Vagina (tissue), 2 donors: ENCODE measurements at regions not wholly inside any gene's neighbourhood (a gene's known extent, or its start where the extent isn't known, plus 50 kb on each side); places are given as distances from the start of the nearest gene placed in this dataset.

ENCODE experiments used
- DNase-seq, 2 donors: peaks; one replicate each; pipeline ENCODE4 v3.0.0-alpha.2; 2017; ENCODE audit errors: extremely low spot score in 2 of 2
- H3K27ac ChIP-seq: fragments of 200-600 bp; sonication (generic); one replicate; pipeline ENCODE4 v1.5.1; 2019
- H3K27me3 ChIP-seq: fragments of 200-600 bp; sonication (generic); one replicate; pipeline ENCODE4 v1.5.1; 2019
- H3K36me3 ChIP-seq, 2 donors: fragments of 200-600 bp; sonication (generic); one replicate each; pipeline ENCODE4 v1.5.1; 2017 to 2019
- H3K4me1 ChIP-seq: fragments of 200-600 bp; sonication (generic); one replicate; pipeline ENCODE4 v1.5.1; 2019
- H3K4me3 ChIP-seq, 2 donors: fragments of 200-600 bp; sonication (generic); 1 replicate in 1 of 2; 2 replicates in 1 of 2; pipeline ENCODE4 v1.5.1; 2016 to 2019
- H3K9me3 ChIP-seq: fragments of 200-600 bp; sonication (generic); one replicate; pipeline ENCODE4 v1.5.1; 2019
- CTCF ChIP-seq, 3 experiments: fragments of 450-650 bp in 2 of 3; fragments of 200-600 bp in 1 of 3; sonication (generic) in 1 of 3; IDR thresholded peaks; one replicate each; pipeline ENCODE4 v1.5.1; 2017 to 2019; ENCODE audit warnings: antibody characterized with exemption in 3 of 3, mild to moderate bottlenecking in 2 of 3, moderate library complexity in 2 of 3
- POLR2A ChIP-seq, 2 donors: fragments of 450-650 bp; IDR thresholded peaks; one replicate each; pipeline ENCODE4 v1.6.1; 2017; ENCODE audit warnings: antibody characterized with exemption in 2 of 2, mild to moderate bottlenecking in 2 of 2, moderate library complexity in 2 of 2
- POLR2AphosphoS5 ChIP-seq, 2 donors: sonication (generic); formaldehyde crosslinking; IDR thresholded peaks; one replicate each; pipeline ENCODE4 v1.9.0; 2017; ENCODE audit warnings: antibody characterized with exemption in 2 of 2, mild to moderate bottlenecking in 2 of 2, low read depth in 1 of 2; ENCODE audit not compliant: insufficient read depth in 1 of 2
- intact Hi-C: fragments of 100-400 bp; cut with DNase I; formaldehyde crosslinking; loops from one replicate; pipeline ENCODE4 v1.15.1; 2023

DNA sequence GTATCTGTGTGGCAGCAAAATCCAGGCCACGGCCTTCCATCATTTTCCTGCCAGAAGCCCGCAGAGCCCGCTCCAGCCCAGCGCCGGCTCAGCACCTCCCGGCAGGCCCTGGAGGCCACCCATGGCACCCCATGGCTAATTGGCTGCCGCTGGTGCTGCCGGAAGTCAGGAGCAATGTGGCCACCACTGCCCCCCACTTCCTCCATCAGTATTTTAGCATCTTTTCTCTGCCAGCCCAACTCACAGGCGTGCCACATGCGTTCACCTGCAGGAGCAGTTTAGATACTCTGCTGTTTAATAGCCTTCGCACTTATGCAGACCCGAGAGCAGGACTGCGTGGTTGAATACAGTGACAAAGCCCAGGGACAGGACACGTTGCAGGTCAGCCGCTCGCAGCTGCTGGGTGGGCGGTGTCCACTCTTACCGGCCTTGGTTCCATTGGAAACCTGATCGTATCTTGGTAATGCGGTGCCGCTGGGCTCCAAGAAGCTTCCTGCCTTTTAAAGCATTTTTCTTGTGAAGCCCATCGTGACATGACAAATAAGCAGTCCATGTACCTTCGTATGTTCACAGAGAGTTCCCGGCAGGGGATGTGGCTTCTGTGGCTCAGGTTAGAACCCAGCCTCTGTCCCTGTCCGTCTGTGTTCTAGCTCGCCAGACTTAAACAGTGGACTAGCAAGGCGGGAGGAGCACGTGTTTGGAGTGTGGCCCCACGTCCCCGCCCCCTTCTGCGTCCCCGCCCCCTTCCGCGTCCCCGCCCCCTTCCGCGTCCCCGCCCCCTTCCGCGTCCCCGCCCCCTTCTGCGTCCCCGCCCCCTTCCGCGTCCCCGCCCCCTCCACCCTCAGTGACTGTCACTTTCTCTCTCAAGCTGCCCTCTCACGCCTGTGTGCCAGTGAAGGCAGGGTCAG is 162.0 kb upstream of the SOX1 start:
- H3K4me1 ChIP-seq = no peaks in the 10 kb centered on the region
- no peak overlapping the region for H3K27ac ChIP-seq
- H3K36me3 ChIP-seq = no peaks in the 10 kb centered on the region
- DNase-seq = peak; percentile 56 to 93
- H3K27me3 ChIP-seq = no peaks in the 10 kb centered on the region
- no peaks in the 10 kb centered on the region for H3K9me3 ChIP-seq
- TF ChIP-seq CTCF (IDR thresholded peaks at IDR 0.05) (no peak), POLR2AphosphoS5 (IDR thresholded peaks at IDR 0.05; ENCODE audit: insufficient read depth in 1 of 2, low read depth in 1 of 2) (no peak), POLR2A (IDR thresholded peaks at IDR 0.05) (no peak)
- intact Hi-C loops = no loop called here
- H3K4me3 ChIP-seq = no peak overlapping the region

- Histone ChIP-seq H3K36me3 (no peaks in the 10 kb centered on the region), H3K27ac (no peak overlapping the region), H3K4me3 (no peak overlapping the region), H3K27me3 (no peaks in the 10 kb centered on the region), H3K9me3 (no peaks in the 10 kb centered on the region), H3K4me1 (no peaks in the 10 kb centered on the region)
- no peak for TF ChIP-seq POLR2A (IDR thresholded peaks at IDR 0.05)
- TF ChIP-seq POLR2AphosphoS5 (IDR thresholded peaks at IDR 0.05; ENCODE audit: insufficient read depth in 1 of 2, low read depth in 1 of 2) = no peak
- no peak for TF ChIP-seq CTCF (IDR thresholded peaks at IDR 0.05)
- intact Hi-C loops = no loop called here
- peak; percentile 27 to 40 for DNase-seq
These were observed 161.4 kb upstream of the SOX1 start for GRCh38 chr13:111905609-111905945.

DNA sequence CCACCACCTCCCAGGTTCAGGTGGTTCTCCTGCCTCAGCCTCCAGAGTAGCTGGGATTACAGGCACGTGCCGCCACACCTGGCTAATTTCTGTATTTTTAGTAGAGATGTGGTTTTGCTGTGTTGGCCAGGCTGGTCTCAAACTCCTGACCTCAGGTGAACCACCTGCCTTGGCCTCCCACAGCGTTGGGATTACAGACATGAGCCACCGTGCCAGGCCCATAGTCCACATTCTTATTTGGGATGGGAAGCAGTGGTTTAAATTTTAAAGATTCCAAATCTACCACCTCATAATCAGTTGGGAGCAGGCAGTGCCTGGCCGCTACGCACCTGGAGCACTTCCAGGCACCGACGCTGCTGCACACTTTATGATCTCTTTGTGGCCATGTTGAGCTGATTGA is 160.6 kb upstream of the SOX1 start:
- H3K27ac ChIP-seq = no peak overlapping the region
- TF ChIP-seq POLR2A (IDR thresholded peaks at IDR 0.05) = no peak
- no peak for TF ChIP-seq CTCF (IDR thresholded peaks at IDR 0.05)
- TF ChIP-seq POLR2AphosphoS5 (IDR thresholded peaks at IDR 0.05; ENCODE audit: insufficient read depth in 1 of 2, low read depth in 1 of 2) = no peak
- H3K36me3 ChIP-seq = no peaks in the 10 kb centered on the region
- intact Hi-C loops = no loop called here
- no peaks in the 10 kb centered on the region for H3K27me3 ChIP-seq
- peak in 1 of 2 donors; percentile 0 for DNase-seq
- H3K4me3 ChIP-seq = no peak overlapping the region
- no peaks in the 10 kb centered on the region for H3K4me1 ChIP-seq
- H3K9me3 ChIP-seq = no peaks in the 10 kb centered on the region

- Histone ChIP-seq H3K27me3 (no peaks in the 10 kb centered on the region), H3K4me3 (no peak overlapping the region), H3K4me1 (no peaks in the 10 kb centered on the region), H3K36me3 (no peaks in the 10 kb centered on the region), H3K9me3 (no peaks in the 10 kb centered on the region), H3K27ac (no peak overlapping the region)
- DNase-seq = peak; percentile 37 to 64
- intact Hi-C loops = no loop called here
- no peak for TF ChIP-seq POLR2A (IDR thresholded peaks at IDR 0.05)
- TF ChIP-seq CTCF (IDR thresholded peaks at IDR 0.05) = no peak
- no peak for TF ChIP-seq POLR2AphosphoS5 (IDR thresholded peaks at IDR 0.05; ENCODE audit: insufficient read depth in 1 of 2, low read depth in 1 of 2)
These were observed 160.1 kb upstream of the SOX1 start for GRCh38 chr13:111906816-111907215.

DNA sequence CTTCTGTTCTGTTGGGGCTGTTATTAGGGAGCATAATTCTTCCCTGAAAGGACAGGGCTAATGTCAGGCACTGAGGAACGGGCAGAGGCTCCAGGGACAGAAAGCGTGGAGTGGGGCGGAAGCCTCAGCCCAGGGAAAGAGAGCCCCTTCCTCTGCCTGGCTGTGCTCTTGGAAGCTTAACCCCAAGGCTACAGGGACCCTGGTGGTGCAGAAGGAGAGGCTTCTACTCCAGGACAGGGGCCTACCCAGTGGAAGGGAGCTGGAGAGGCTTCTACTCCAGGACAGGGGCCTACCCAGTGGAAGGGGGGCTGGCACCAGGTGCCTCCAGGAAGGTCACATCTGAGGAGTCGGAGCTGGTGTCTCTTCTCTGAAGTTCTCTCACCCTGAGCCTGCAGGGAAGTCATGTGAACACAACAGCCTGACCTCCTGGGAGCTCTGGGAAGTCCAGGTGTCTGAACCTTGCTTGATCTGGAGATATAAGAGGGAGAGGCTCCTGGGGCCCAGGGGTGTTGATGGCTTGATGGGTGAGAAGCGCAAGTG is 159.5 kb upstream of the SOX1 start:
- Histone ChIP-seq H3K27ac (no peak overlapping the region), H3K27me3 (no peaks in the 10 kb centered on the region), H3K4me1 (no peaks in the 10 kb centered on the region), H3K36me3 (no peaks in the 10 kb centered on the region), H3K4me3 (no peak overlapping the region), H3K9me3 (no peaks in the 10 kb centered on the region)
- intact Hi-C loops = no loop called here
- no peak for TF ChIP-seq CTCF (IDR thresholded peaks at IDR 0.05)
- TF ChIP-seq POLR2A (IDR thresholded peaks at IDR 0.05) = no peak
- TF ChIP-seq POLR2AphosphoS5 (IDR thresholded peaks at IDR 0.05; ENCODE audit: insufficient read depth in 1 of 2, low read depth in 1 of 2) = no peak
- DNase-seq = peak; percentile 71 to 91
